SK-N-SH (cell line): ENCODE measurements at regions not wholly inside any gene's neighbourhood (a gene's known extent, or its start where the extent isn't known, plus 50 kb on each side); places are given as distances from the start of the nearest gene placed in this dataset.

Experiments
- CTCF ChIA-PET: fragments of 300-600, 350-600 bp; formaldehyde crosslinking; extraction: SDS; loops from one replicate; lab custom pipeline; 2021; lab: Yijun Ruan, JAX
- POLR2A ChIA-PET: fragments of 350-600 bp; sonication (Branson Sonifier 250); formaldehyde crosslinking; extraction: SDS; loops from one replicate; lab custom pipeline; 2020; ENCODE audit warnings: antibody characterized with exemption, inconsistent platforms; lab: Yijun Ruan, JAX
- DNase-seq: peaks from one replicate; pipeline ENCODE4 v3.0.0; 2012
- H2AFZ ChIP-seq: fragments of 200-600 bp; sonication (generic); 2 replicates; pipeline ENCODE4 v1.8.1; 2016; ENCODE audit warnings: antibody characterized with exemption, mild to moderate bottlenecking, low read depth
- H3F3A ChIP-seq: fragments of 200-600 bp; sonication (generic); replicated peaks from 2 replicates; pipeline ENCODE3; 2016; ENCODE audit warnings: antibody characterized with exemption, mild to moderate bottlenecking; ENCODE audit not compliant: insufficient read depth
- H3K27ac ChIP-seq, 2 experiments: fragments of 200-500 bp in 1 of 2; fragments of 200-600 bp in 1 of 2; sonication (Bioruptor generic) in 1 of 2; sonication (generic), shearing (Covaris generic) in 1 of 2; 2 replicates each; pipeline versions ENCODE4 v1.5.1 to v1.6.1; 2014 to 2016; ENCODE audit warnings: low read depth in 2 of 2, inconsistent platforms in 1 of 2, low read length in 1 of 2, mild to moderate bottlenecking in 1 of 2, mixed read lengths in 1 of 2
- H3K27me3 ChIP-seq: fragments of 200-600 bp; sonication (generic), shearing (Covaris generic); 2 replicates; pipeline ENCODE4 v1.6.1; 2016; ENCODE audit warnings: mixed run types; ENCODE audit not compliant: insufficient read depth
- H3K36me3 ChIP-seq, 2 experiments: fragments of 200-500 bp in 1 of 2; fragments of 200-600 bp in 1 of 2; sonication (Bioruptor generic) in 1 of 2; sonication (generic) in 1 of 2; replicated peaks in 1 of 2; 2 replicates each; pipeline versions ENCODE3 to v1.5.1; 2014 to 2016; ENCODE audit warnings: low read length in 1 of 2, mild to moderate bottlenecking in 1 of 2; ENCODE audit not compliant: insufficient read depth in 2 of 2, control insufficient read depth in 1 of 2
- H3K4me1 ChIP-seq, 2 experiments: fragments of 200-500 bp in 1 of 2; fragments of 200-600 bp in 1 of 2; sonication (Bioruptor generic) in 1 of 2; sonication (generic), shearing (Covaris generic) in 1 of 2; 2 replicates each; pipeline versions ENCODE4 v1.5.1 to v1.6.1; 2014 to 2016; ENCODE audit warnings: low read depth in 1 of 2, low read length in 1 of 2, mixed run types in 1 of 2; ENCODE audit not compliant: insufficient read depth in 2 of 2, control insufficient read depth in 1 of 2
- H3K4me2 ChIP-seq: fragments of 200-600 bp; sonication (generic), shearing (Covaris generic); 2 replicates; pipeline ENCODE4 v1.6.1; 2017; ENCODE audit warnings: mixed run types
- H3K4me3 ChIP-seq, 2 experiments: fragments of 200-500 bp in 1 of 2; fragments of 200-600 bp in 1 of 2; sonication (Bioruptor generic) in 1 of 2; sonication (generic), shearing (Covaris generic) in 1 of 2; 2 replicates each; pipeline versions ENCODE4 v1.5.1 to v1.8.1; 2014 to 2016; ENCODE audit warnings: low read depth in 2 of 2, inconsistent platforms in 1 of 2, low read length in 1 of 2, mild to moderate bottlenecking in 1 of 2, mixed read lengths in 1 of 2, moderate library complexity in 1 of 2
- H3K79me2 ChIP-seq: fragments of 200-600 bp; sonication (generic); 2 replicates; pipeline ENCODE4 v1.8.1; 2017; ENCODE audit warnings: mild to moderate bottlenecking; ENCODE audit not compliant: insufficient read depth
- H3K9ac ChIP-seq: fragments of 200-600 bp; sonication (generic); 2 replicates; pipeline ENCODE4 v1.6.1; 2017; ENCODE audit warnings: mixed run types
- H3K9me2 ChIP-seq: fragments of 200-600 bp; sonication (generic); 2 replicates; pipeline ENCODE4 v1.6.1; 2017; ENCODE audit warnings: mixed run types
- H3K9me3 ChIP-seq: fragments of 200-600 bp; sonication (generic); 2 replicates; pipeline ENCODE4 v1.6.1; 2017; ENCODE audit warnings: mixed run types, mild to moderate bottlenecking, moderate library complexity
- H4K20me1 ChIP-seq: fragments of 200-600 bp; sonication (generic); 2 replicates; pipeline ENCODE4 v1.6.1; 2017; ENCODE audit warnings: mild to moderate bottlenecking, mixed run types; ENCODE audit not compliant: insufficient read depth
- WGBS: methylation state at CpG from one replicate; pipeline ENCODE4 v1.1.6; 2017; ENCODE audit warnings: low lambda C conversion rate; 5-methylcytosine and 5-hydroxymethylcytosine counted together
- TF ChIP-seq, protein P1 (sequence below): fragments of 150-350 bp; IDR thresholded peaks from 2 replicates; pipeline ENCODE4 v1.6.1; 2016; ENCODE audit warnings: mild to moderate bottlenecking, low read depth, low read length
- TF ChIP-seq, protein P2 (sequence below): IDR thresholded peaks from 2 replicates; pipeline ENCODE4 v1.6.1; 2012; ENCODE audit warnings: mild to moderate bottlenecking, low read depth, low read length, moderate library complexity
- TF ChIP-seq, protein P3 (sequence below): IDR thresholded peaks from 2 replicates; pipeline ENCODE4 v1.4.0; 2012; ENCODE audit warnings: low read depth, borderline replicate concordance

DNA sequence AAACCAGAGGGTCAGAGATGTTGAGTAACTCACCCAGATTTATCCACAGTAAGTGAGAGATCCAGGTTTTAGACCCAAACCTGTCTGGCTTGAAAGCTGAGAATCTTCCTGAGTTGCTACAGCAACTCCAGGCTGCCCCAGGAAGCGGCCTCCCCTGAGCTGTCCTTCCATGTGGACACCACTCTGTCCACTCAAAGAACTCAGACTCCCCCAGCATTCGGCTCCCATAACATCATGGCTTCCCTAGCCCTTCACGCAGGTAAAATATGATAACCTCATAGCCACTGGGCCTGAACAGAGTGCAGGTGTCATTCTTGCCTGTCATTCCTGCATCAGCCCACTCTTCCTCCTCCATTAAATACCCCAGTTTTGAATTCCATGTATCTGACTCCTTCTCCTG is 657.8 kb downstream of the TBC1D22A start:
- no peaks in the 10 kb centered on the region for H4K20me1 ChIP-seq
- no peaks in the 10 kb centered on the region for H3K36me3 ChIP-seq
- WGBS = 0% methylated on average over 3 of the region's 3 CpGs
- H3K9me2 ChIP-seq = no peaks in the 10 kb centered on the region
- H3K4me1 ChIP-seq = no peaks in the 10 kb centered on the region; a peak in 1 of 4 replicates
- no peaks in the 10 kb centered on the region for H3F3A ChIP-seq
- TF ChIP-seq, protein P1, sequence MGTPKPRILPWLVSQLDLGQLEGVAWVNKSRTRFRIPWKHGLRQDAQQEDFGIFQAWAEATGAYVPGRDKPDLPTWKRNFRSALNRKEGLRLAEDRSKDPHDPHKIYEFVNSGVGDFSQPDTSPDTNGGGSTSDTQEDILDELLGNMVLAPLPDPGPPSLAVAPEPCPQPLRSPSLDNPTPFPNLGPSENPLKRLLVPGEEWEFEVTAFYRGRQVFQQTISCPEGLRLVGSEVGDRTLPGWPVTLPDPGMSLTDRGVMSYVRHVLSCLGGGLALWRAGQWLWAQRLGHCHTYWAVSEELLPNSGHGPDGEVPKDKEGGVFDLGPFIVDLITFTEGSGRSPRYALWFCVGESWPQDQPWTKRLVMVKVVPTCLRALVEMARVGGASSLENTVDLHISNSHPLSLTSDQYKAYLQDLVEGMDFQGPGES = no peak
- no peak overlapping the region for H2AFZ ChIP-seq
- no peaks in the 10 kb centered on the region for H3K9me3 ChIP-seq
- no peak overlapping the region for H3K4me2 ChIP-seq
- POLR2A ChIA-PET = no interaction called here
- DNase-seq = no peak
- CTCF ChIA-PET = no interaction called here
- H3K27ac ChIP-seq = no peak overlapping the region
- no peaks in the 10 kb centered on the region for H3K79me2 ChIP-seq
- H3K4me3 ChIP-seq = no peak overlapping the region
- no peaks in the 10 kb centered on the region for H3K27me3 ChIP-seq
- no peak overlapping the region for H3K9ac ChIP-seq

DNA sequence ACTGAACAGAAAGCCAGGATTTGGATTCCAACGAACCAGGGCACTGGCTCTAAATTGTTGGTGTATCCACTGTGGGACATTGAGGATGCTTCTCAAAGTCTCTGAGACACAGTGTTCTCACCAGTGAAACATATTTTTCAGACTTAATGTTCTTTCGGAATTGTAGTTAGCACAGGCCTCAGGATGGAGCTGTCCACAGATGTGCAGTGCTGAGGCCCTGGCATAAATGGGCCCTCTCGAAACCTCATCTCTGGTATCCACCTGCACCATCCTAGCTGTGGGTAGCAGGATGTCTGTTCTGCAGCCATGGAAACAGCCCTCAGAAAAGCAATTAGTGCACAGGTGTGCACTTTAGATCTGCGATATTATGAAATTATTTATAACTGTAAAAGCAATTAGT is 656.8 kb downstream of the TBC1D22A start:
- H3K79me2 ChIP-seq = no peaks in the 10 kb centered on the region
- no peaks in the 10 kb centered on the region for H3F3A ChIP-seq
- H3K4me1 ChIP-seq = no peaks in the 10 kb centered on the region; a peak in 1 of 4 replicates
- no peaks in the 10 kb centered on the region for H3K27me3 ChIP-seq
- no peak overlapping the region for H3K4me3 ChIP-seq
- 9% methylated on average over 4 of the region's 4 CpGs for WGBS
- DNase-seq = no peak
- TF ChIP-seq, protein P2, sequence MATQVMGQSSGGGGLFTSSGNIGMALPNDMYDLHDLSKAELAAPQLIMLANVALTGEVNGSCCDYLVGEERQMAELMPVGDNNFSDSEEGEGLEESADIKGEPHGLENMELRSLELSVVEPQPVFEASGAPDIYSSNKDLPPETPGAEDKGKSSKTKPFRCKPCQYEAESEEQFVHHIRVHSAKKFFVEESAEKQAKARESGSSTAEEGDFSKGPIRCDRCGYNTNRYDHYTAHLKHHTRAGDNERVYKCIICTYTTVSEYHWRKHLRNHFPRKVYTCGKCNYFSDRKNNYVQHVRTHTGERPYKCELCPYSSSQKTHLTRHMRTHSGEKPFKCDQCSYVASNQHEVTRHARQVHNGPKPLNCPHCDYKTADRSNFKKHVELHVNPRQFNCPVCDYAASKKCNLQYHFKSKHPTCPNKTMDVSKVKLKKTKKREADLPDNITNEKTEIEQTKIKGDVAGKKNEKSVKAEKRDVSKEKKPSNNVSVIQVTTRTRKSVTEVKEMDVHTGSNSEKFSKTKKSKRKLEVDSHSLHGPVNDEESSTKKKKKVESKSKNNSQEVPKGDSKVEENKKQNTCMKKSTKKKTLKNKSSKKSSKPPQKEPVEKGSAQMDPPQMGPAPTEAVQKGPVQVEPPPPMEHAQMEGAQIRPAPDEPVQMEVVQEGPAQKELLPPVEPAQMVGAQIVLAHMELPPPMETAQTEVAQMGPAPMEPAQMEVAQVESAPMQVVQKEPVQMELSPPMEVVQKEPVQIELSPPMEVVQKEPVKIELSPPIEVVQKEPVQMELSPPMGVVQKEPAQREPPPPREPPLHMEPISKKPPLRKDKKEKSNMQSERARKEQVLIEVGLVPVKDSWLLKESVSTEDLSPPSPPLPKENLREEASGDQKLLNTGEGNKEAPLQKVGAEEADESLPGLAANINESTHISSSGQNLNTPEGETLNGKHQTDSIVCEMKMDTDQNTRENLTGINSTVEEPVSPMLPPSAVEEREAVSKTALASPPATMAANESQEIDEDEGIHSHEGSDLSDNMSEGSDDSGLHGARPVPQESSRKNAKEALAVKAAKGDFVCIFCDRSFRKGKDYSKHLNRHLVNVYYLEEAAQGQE = peak; percentile 83
- TF ChIP-seq, protein P3, sequence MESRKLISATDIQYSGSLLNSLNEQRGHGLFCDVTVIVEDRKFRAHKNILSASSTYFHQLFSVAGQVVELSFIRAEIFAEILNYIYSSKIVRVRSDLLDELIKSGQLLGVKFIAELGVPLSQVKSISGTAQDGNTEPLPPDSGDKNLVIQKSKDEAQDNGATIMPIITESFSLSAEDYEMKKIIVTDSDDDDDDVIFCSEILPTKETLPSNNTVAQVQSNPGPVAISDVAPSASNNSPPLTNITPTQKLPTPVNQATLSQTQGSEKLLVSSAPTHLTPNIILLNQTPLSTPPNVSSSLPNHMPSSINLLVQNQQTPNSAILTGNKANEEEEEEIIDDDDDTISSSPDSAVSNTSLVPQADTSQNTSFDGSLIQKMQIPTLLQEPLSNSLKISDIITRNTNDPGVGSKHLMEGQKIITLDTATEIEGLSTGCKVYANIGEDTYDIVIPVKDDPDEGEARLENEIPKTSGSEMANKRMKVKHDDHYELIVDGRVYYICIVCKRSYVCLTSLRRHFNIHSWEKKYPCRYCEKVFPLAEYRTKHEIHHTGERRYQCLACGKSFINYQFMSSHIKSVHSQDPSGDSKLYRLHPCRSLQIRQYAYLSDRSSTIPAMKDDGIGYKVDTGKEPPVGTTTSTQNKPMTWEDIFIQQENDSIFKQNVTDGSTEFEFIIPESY = no peak
- H3K9ac ChIP-seq = no peak overlapping the region
- no peak overlapping the region for H3K27ac ChIP-seq
- no peaks in the 10 kb centered on the region for H3K9me3 ChIP-seq
- no peaks in the 10 kb centered on the region for H3K9me2 ChIP-seq
- no peaks in the 10 kb centered on the region for H4K20me1 ChIP-seq
- ChIA-PET CTCF (no interaction called here), POLR2A (no interaction called here)
- H2AFZ ChIP-seq = no peak overlapping the region
- no peak overlapping the region for H3K4me2 ChIP-seq
- H3K36me3 ChIP-seq = no peaks in the 10 kb centered on the region
